BLaER1 (cell line): ENCODE measurements at regions not wholly inside any gene's neighbourhood (a gene's known extent, or its start where the extent isn't known, plus 50 kb on each side); places are given as distances from the start of the nearest gene placed in this dataset.

Experiments used
- H3K27ac ChIP-seq: shearing (Covaris generic); formaldehyde crosslinking; 2 replicates; pipeline ENCODE4 v1.8.1; 2022
- H3K27me3 ChIP-seq: shearing (Covaris generic); formaldehyde crosslinking; 2 replicates; pipeline ENCODE4 v1.8.1; 2022
- H3K36me3 ChIP-seq: shearing (Covaris generic); formaldehyde crosslinking; 2 replicates; pipeline ENCODE4 v1.8.1; 2022
- H3K4me1 ChIP-seq: shearing (Covaris generic); formaldehyde crosslinking; 2 replicates; pipeline ENCODE4 v1.8.1; 2022
- H3K4me2 ChIP-seq: shearing (Covaris generic); formaldehyde crosslinking; 2 replicates; pipeline ENCODE4 v1.8.1; 2022
- H3K4me3 ChIP-seq: shearing (Covaris generic); formaldehyde crosslinking; 2 replicates; pipeline ENCODE4 v1.8.1; 2022
- H3K9ac ChIP-seq: shearing (Covaris generic); formaldehyde crosslinking; 2 replicates; pipeline ENCODE4 v1.8.1; 2022
- H3K9me3 ChIP-seq: shearing (Covaris generic); formaldehyde crosslinking; 2 replicates; pipeline ENCODE4 v1.8.1; 2022
- H4K20me1 ChIP-seq: shearing (Covaris generic); formaldehyde crosslinking; 2 replicates; pipeline ENCODE4 v1.8.1; 2022
- Cebpa-rat ChIP-seq: shearing (Covaris generic); IDR thresholded peaks from 2 replicates; pipeline ENCODE4 v1.8.1; 2022

DNA sequence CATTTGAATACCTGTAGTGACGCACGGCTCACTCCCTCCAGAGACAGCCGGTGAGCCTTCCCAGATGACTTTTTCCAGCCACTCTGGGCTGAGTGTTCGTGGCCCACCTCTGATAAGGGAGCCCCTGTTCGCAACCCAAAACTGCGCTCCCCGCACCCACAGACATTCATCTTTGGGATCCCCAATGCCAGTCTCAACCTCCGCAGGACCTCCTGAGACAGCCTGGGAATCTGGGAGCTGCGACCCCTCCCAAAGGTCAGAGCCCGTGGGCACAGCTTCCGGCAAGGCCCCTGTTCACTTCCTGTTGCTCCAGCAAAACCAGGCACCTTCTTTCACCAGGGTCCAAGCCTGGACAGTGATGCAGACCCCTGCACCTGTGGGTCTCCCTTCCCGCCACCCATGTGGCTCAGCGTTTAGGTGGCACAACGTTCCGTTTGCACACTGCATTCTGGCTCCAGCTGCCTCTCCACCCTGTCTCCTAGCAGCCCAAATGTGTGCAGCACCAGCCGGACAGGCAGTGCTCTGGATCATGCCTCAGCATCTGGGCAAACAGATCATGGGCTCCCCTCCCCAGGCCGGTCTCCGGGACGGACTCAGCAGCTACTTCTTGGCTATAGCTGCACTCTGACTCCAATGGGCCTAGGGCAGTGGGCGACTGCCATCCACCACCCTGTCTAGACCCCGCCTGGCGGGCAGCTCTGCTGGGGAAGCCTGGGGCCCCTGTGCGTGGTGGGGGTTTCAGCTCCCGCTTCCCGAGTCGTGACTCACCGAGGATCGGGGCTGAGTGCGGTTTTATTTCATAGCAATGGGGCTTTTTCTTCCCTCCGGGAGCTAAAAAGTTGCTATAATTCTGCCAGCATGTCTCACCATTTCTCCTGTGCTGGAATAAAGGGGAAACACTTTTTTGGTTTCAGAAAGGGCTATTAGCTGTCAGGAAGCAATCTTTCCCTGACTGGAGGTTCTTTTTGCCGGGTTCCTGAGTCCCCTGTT lies 156.0 kb downstream of the OLFM1 start:
- Histone ChIP-seq H3K9ac (no peak overlapping the region; the same call in 1 of the 2 replicates), H3K4me2 (peak overlapping the region; percentile 88), H3K27ac (0 out of 2 replicates have a peak overlapping the region, but pooled peaks have one; percentile 2), H3K4me1 (peaks cover 96% of the 10 kb centered on the region), H3K36me3 (no peaks in the 10 kb centered on the region), H3K4me3 (no peak overlapping the region), H3K9me3 (no peaks in the 10 kb centered on the region), H4K20me1 (no peaks in the 10 kb centered on the region), H3K27me3 (no peaks in the 10 kb centered on the region; the same call in 1 of the 2 replicates)
- TF ChIP-seq Cebpa-rat: no peak

DNA sequence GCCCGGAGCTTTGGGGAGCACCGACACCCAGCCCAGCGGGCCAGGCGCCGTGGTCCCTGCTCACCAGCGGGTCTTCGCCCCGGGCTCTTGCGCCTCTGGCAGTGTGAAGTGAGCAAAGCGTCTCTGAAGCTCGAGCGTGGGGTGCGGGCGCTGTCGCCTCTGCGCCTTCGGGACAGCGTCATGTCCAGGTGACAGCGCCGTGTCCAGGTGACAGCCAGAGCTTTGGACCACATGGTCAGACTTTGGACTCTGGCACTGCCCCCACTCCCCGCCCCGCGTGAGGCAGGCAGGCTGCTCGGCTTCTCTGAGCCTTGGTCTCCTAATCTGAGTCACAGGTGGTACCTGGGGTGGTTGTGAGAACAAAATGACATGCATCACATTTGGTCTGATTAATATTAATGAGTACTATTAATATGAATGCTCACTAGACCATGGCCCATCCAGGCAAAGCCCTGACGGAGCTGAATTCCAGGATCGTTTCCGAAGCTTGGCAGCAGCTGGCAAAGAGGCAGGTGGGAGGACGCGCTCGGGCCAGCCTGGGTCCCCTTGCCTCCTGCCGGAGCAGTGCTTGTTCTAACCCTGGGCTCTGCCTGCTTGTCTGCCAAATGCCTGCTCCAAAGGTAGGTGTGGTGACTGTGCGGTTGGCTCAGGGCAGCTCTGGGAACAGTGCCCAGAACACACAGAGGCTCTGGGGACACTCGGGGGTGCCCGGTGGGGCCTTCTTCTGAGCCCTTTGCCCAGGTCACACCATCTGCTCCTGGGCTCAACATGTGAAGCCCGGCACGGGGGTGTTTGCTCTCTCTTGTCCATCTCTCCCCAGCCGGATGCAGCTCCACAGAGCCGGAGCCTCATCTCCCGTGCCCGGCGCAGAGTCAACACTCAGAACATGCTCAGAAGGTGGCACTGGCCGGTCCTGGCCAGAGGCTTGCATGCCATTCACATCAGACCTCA lies 157.1 kb downstream of the OLFM1 start:
- Histone ChIP-seq H4K20me1 (no peaks in the 10 kb centered on the region), H3K27ac (0 out of 2 replicates have a peak overlapping the region, but pooled peaks have one; percentile 2), H3K9ac (no peak overlapping the region), H3K36me3 (no peaks in the 10 kb centered on the region), H3K4me3 (no peak overlapping the region), H3K4me2 (peak overlapping the region; percentile 88), H3K9me3 (no peaks in the 10 kb centered on the region), H3K27me3 (no peaks in the 10 kb centered on the region; the same call in 1 of the 2 replicates), H3K4me1 (peaks cover 86% of the 10 kb centered on the region)
- TF ChIP-seq Cebpa-rat: no peak

DNA sequence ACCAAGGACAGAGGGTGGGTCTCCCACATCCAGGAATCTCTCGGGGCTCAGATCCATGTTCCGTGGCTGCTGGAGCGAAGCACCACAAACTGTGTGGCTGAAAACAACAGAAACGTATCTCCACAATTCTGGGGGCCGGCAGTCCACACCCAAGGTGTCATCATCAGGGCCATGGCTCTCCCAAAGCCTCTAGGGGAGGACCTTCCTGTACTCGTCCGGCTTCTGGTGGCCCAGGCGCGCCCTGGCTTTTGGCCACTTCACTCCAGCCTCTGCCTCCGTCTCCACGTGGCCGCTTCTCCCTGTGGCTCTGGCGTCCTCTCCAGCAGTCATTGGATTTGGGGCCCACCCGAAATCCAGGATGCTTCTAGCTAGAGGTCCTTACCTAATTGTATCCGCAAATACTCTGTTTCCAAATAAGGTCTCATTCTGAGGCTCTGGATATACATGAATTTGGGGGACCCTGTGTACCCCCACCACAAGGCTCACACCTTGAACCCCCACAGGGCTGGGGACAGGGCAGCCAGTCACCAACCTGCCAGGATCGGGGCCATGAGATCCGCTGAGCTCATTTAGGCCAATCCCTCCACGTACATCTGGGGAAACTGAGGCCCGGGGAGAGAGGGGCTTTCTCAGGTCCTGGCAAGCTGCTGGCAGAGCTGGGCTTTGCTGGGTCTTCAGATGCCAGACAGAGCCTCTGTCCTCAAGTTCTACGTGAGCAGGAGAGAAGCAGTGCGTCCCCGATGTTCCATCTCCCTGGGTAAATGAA lies 158.2 kb downstream of the OLFM1 start:
- Histone ChIP-seq H3K4me2 (peak overlapping the region; percentile 88), H3K4me3 (no peak overlapping the region), H3K9ac (0 out of 2 replicates have a peak overlapping the region, but pooled peaks have one; percentile 50), H4K20me1 (no peaks in the 10 kb centered on the region), H3K27ac (0 out of 2 replicates have a peak overlapping the region, but pooled peaks have one; percentile 51), H3K4me1 (peaks cover 77% of the 10 kb centered on the region), H3K27me3 (no peaks in the 10 kb centered on the region; the same call in 1 of the 2 replicates), H3K36me3 (no peaks in the 10 kb centered on the region), H3K9me3 (no peaks in the 10 kb centered on the region)
- TF ChIP-seq Cebpa-rat: no peak

DNA sequence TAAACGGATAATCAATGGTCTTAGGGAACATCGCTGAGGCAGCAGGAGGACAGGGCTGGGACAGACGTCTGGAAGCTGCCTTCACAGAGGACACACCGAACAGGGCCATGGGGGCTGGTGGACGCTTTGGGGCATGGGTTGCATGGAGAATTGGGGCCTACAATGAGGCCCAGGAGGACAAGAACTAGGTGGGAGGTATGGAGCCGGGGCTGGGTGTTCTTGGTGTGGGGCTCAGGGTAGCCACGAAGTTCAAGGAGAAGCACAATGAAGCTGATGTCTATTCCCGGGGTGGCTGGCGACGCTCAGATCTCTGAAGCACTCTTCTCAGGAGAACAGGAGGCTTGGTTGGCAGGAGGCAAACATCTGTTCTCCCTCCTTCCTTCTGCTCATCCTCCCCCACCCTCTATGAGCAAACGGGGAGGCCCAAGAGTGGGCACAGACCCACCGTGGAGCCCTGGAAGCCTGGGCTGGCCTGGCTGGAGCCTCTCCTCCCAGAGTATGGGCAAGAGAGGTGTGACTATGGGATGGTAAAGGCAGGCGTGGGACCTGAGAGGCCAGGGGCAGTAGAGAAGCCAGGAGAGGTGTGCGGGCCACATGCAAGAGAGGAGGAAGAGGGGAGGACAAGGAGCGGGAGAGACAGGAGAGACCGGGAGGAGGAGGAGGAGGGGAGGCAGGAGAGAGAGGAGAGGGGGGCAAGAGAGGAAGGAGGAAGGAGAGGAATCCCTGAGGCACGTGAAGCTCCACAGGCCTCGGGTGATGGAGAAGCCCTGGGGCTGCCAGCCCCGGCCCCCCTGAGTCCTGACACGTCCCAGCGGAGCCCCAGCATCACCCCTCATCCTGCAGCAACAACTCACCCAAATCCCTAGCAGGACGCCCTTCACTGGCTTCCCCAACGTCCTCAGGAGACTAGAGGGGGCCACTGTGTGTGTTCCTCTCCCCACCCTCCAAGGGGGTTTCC lies 159.1 kb downstream of the OLFM1 start:
- Histone ChIP-seq H3K27ac (peak overlapping the region; percentile 51; the same call in 1 of the 2 replicates), H3K36me3 (no peaks in the 10 kb centered on the region), H3K9ac (peak overlapping the region; percentile 50; the same call in 1 of the 2 replicates), H3K4me3 (no peak overlapping the region), H4K20me1 (no peaks in the 10 kb centered on the region), H3K9me3 (no peaks in the 10 kb centered on the region), H3K4me1 (peaks cover 77% of the 10 kb centered on the region), H3K27me3 (no peaks in the 10 kb centered on the region; the same call in 1 of the 2 replicates), H3K4me2 (peak overlapping the region; percentile 88)
- no peak for TF ChIP-seq Cebpa-rat

DNA sequence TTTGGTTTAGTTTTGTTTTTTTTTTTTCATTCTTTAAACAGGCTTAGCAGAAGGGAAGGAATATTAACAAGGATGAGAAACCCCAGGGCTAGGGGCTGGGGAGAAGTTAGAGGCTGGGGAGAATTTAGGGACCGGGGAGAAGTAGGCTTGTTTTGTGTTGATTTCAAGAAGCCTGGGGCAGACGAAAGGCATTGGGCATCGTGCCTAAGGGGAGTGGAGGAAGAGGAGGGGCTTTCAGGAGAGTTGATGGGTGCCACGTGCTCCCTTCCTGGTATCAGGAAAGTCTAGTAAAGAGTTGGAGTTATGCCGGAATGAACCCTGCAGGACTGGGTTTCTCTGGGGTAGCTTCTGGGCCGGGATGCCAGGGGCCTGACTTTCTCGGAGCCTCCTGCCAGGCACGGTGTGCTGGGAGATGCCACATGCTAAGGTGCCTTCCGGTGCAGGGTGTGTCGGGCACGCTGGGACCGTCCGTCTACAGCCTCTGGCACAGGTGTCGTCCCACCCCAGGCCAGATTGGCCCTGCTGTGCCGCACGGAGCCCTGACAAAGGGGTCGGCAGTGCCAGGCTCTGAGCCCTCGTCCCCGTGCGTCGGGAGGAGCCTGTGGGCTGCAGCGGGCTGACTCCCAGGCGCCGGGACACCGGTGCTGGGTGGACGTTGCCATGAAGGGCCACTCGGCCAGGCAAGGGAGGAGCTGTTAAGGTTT lies 159.9 kb downstream of the OLFM1 start:
- H3K4me3 ChIP-seq: no peak overlapping the region
- H3K9ac ChIP-seq: peak overlapping the region; percentile 50; the same call in 1 of the 2 replicates
- H3K9me3 ChIP-seq: no peaks in the 10 kb centered on the region
- H4K20me1 ChIP-seq: no peaks in the 10 kb centered on the region
- H3K4me2 ChIP-seq: peak overlapping the region; percentile 88
- H3K4me1 ChIP-seq: peaks cover 69% of the 10 kb centered on the region
- no peaks in the 10 kb centered on the region; the same call in 1 of the 2 replicates for H3K27me3 ChIP-seq
- no peaks in the 10 kb centered on the region for H3K36me3 ChIP-seq
- peak overlapping the region; percentile 51; the same call in 1 of the 2 replicates for H3K27ac ChIP-seq
- TF ChIP-seq Cebpa-rat: no peak

DNA sequence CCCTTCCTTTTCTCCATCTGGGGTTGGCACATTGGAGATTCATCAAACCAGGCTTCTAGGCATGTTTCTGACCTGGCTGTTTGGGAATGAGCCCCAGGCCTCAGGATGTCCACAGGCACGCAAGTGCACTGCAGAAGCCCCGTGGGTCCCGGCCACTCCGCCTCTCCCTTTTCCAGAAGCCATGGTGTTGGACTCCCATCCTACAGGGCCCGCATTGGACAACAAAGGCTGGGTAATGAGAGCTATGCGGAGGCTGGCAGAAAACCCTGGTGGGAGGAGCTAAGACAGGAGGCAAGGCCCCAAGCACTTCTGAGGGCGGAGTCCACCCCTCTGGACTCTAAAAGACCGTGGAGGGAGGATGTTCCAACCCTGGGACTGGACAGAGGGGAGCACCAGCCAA lies 160.6 kb downstream of the OLFM1 start:
- Histone ChIP-seq H3K27me3 (no peaks in the 10 kb centered on the region; the same call in 1 of the 2 replicates), H3K9me3 (no peaks in the 10 kb centered on the region)
- TF ChIP-seq Cebpa-rat: no peak

DNA sequence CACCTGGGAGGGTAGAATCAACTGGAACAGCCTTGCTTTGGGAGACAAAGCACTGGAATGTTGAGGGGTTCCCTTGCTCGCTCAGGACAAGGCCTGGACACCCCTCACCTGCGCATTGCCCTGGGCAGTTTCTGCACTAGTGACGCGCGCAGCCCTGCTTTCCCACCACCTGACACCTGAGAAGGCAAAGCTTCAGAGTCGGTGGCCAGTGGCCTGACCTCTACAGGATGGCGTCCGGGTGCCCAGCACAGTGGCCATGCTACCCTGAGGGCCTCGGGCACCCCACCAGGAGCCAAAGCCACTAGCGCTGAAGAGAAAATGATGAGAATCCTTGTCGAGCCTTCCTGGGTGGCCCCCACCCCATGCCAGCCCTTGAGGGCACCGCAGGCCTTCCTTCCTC lies 161.3 kb downstream of the OLFM1 start:
- Histone ChIP-seq H3K27me3 (no peaks in the 10 kb centered on the region; the same call in 1 of the 2 replicates), H3K9me3 (no peaks in the 10 kb centered on the region), H3K27ac (no peak overlapping the region)

More for the DNA sequence above, 160.6 kb downstream of the OLFM1 start:
- Histone ChIP-seq H4K20me1 (no peaks in the 10 kb centered on the region), H3K4me2 (no peak overlapping the region), H3K36me3 (no peaks in the 10 kb centered on the region), H3K4me1 (peaks cover 68% of the 10 kb centered on the region), H3K9ac (no peak overlapping the region), H3K4me3 (no peak overlapping the region), H3K27ac (no peak overlapping the region)

More for the DNA sequence above, 161.3 kb downstream of the OLFM1 start:
- Histone ChIP-seq H4K20me1 (no peaks in the 10 kb centered on the region), H3K9ac (no peak overlapping the region), H3K4me1 (peaks cover 64% of the 10 kb centered on the region), H3K36me3 (no peaks in the 10 kb centered on the region), H3K4me2 (no peak overlapping the region), H3K4me3 (no peak overlapping the region)
- no peak for TF ChIP-seq Cebpa-rat
